IPS-18c (cell line): ENCODE measurements at regions not wholly inside any gene's neighbourhood (a gene's known extent, or its start where the extent isn't known, plus 50 kb on each side); places are given as distances from the start of the nearest gene placed in this dataset.
"Not testable (repeated sequence)": the region's sequence is repeated elsewhere in the genome, so short reads cannot be mapped to it uniquely, and the experiment has no call there.

Experiments
- H3K4me3 ChIP-seq: 2 replicates; pipeline ENCODE4 v1.7.0; 2013; ENCODE audit warnings: low read depth, mild to moderate bottlenecking, low read length, moderate library complexity; ENCODE audit not compliant: insufficient read depth
- H3K9me3 ChIP-seq: one replicate; pipeline ENCODE4 v1.6.1; 2013; ENCODE audit warnings: mild to moderate bottlenecking, low read length, moderate library complexity; ENCODE audit not compliant: control insufficient read depth, insufficient read depth

- Histone ChIP-seq H3K4me3 (no peak overlapping the region), H3K9me3 (no peaks in the 10 kb centered on the region)
Observed at GRCh38 chr1:232579958-232580941, 49.7 kb downstream of the SIPA1L2 start.

DNA sequence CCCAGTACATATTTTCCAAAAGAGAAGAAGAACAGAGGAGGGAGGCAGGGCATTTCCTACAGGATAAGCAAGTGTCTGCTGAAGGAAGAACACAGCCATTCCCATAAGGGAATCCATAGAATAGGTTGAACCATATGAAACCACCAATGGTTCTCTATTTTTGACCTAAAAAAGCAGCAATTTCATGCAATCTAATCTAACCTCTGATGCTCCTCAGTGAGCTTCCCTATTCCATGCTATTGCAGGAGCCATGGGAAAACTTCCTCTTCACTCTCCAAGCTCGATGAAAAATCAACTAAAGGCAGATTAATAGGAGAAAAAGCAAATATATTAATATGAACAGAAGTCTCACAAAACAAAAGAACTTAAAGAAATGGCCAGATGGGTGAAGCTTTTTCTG lies 50.5 kb downstream of the SIPA1L2 start:
- no peak overlapping the region for H3K4me3 ChIP-seq

DNA sequence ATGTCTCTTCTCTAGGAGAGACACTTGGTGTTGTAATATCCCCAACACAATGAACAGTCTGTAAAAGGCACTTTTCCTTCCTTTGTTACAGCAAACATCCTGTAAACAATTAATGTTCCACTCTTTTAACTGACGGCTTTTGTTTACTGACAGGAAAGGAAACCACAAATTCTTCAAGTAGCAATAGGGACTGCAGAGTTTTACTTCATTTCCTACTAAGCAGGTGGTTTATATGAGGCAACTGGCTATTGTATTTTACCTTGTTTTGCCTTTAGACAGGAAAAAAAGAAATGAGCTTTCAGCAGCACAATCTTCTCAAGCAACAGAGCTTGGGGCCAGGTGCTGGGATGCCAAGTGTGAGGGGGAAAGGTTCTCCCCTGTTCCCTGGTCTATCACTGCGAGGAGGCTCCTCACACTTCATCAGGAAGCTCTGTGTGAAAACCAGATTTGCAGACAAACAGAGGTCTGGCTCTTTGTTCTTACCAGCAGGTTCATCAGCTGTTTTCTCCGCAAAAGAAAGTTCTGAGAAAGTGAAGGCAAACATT lies 51.2 kb downstream of the SIPA1L2 start:
- Histone ChIP-seq H3K9me3 (no peaks in the 10 kb centered on the region), H3K4me3 (no peak overlapping the region)

More for the DNA sequence above, 50.5 kb downstream of the SIPA1L2 start:
- H3K9me3 ChIP-seq: no peaks in the 10 kb centered on the region

- no peaks in the 10 kb centered on the region for H3K9me3 ChIP-seq
- H3K4me3 ChIP-seq: no peak overlapping the region
Observed at GRCh38 chr1:232577772-232578171, 52.2 kb downstream of the SIPA1L2 start.

DNA sequence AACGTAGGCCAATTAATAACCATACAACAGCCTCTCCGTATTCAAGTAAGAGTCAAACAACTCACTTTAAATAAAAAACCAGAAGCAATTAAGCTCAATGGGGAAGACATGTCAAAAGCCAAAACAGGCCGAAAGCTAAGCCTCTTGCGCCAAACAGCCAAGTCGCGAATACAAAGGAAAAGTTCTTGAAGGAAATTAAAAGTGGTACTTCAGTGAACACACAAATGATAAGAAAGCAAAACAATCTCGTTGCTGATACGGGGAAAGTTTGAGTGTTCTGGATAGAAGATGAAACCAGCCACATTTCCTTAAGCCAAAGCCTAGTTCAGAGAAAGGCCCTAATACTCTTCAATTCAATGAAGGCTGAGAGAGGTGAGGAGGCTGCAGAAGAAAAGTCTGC lies 53.4 kb downstream of the SIPA1L2 start:
- H3K9me3 ChIP-seq: no peaks in the 10 kb centered on the region

DNA sequence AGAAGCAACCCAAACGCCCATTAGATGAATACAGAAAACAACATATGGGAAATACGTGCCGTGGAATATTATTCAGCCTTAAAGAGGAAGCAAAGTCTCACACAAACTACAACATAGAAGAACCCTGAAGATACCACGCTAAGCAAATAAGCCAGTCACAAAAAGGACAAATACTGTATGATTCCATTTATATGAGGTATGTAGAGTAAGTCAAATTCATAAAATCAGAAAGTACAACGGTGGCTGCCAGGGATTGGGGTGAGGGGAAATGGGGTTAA lies 54.2 kb downstream of the SIPA1L2 start:
- Histone ChIP-seq H3K4me3 (no peak overlapping the region), H3K9me3 (no peaks in the 10 kb centered on the region)

More for the DNA sequence above, 53.4 kb downstream of the SIPA1L2 start:
- H3K4me3 ChIP-seq: no peak overlapping the region

- H3K9me3 ChIP-seq: no peaks in the 10 kb centered on the region
- no peak overlapping the region for H3K4me3 ChIP-seq
Observed at GRCh38 chr1:232574889-232575762, 54.8 kb downstream of the SIPA1L2 start.

- no peak overlapping the region for H3K4me3 ChIP-seq
- H3K9me3 ChIP-seq: no peaks in the 10 kb centered on the region
Observed at GRCh38 chr1:232574077-232574476, 55.9 kb downstream of the SIPA1L2 start.

GRCh38 chr1:232571523-232571922 lies 58.4 kb downstream of the SIPA1L2 start:
- Histone ChIP-seq H3K4me3 (no peak overlapping the region), H3K9me3 (no peaks in the 10 kb centered on the region)

DNA sequence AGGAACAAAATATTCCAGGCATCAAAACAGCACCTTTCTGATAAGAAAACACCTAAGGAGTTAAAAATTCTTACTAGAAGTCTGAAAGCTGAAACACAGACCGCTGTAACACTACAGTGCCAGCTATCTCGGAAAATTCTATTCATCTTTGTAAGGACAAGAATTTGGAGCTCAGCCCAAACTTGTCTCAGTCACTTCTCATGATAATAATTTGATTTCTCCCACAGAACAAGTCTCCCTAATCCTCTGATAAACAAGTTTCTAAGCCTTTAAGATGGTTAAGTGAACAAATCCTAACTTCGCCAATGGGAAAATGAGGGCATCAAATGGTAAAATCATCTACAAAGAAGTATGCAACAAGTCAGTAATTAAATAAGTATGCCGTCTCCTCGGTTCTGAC lies 59.9 kb downstream of the SIPA1L2 start:
- Histone ChIP-seq H3K9me3 (no peaks in the 10 kb centered on the region), H3K4me3 (no peak overlapping the region)

DNA sequence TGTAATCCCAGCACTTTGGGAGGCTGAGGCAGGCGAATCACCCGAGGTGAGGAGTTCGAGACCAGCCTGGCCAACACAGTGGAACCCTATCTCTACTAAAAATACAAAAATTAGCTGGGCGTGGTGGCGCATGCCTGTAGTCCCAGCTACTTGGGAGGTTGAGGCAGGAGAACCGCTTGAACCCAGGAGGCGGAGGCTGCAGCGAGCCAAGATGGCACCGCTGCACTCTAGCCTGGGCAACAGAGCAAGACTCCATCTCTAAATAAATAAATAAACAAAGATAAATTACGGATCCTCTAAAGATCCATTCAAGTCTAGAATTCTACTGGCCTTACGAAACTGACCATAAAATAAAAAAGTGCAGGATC lies 60.4 kb downstream of the SIPA1L2 start:
- H3K4me3 ChIP-seq, H3K9me3 ChIP-seq: not testable (repeated sequence)

- Histone ChIP-seq H3K9me3 (no peaks in the 10 kb centered on the region), H3K4me3 (no peak overlapping the region)
Observed at GRCh38 chr1:232568906-232569553, 60.9 kb downstream of the SIPA1L2 start.

- H3K4me3 ChIP-seq: no peak overlapping the region
- H3K9me3 ChIP-seq: no peaks in the 10 kb centered on the region
Observed at GRCh38 chr1:232568331-232568852, 61.5 kb downstream of the SIPA1L2 start.

DNA sequence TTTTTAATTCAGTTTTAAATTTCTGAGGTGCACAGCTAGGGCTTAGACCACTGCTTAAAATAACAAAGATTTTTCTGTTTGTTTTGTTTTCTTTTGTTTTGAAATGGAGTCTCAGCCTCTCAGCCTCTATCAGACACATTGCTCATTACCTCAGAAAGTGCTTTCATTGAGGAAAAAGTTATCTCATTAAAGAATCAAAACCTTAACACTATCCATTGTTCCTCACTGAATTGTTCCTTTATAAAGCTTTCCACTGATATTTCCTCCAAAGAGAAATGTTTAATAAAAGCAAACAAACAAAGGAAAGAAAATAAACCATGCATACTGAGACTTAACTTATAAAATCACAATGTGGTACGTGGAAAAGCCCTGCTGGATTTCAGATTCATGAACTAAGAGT lies 63.8 kb downstream of the SIPA1L2 start:
- no peaks in the 10 kb centered on the region for H3K9me3 ChIP-seq

DNA sequence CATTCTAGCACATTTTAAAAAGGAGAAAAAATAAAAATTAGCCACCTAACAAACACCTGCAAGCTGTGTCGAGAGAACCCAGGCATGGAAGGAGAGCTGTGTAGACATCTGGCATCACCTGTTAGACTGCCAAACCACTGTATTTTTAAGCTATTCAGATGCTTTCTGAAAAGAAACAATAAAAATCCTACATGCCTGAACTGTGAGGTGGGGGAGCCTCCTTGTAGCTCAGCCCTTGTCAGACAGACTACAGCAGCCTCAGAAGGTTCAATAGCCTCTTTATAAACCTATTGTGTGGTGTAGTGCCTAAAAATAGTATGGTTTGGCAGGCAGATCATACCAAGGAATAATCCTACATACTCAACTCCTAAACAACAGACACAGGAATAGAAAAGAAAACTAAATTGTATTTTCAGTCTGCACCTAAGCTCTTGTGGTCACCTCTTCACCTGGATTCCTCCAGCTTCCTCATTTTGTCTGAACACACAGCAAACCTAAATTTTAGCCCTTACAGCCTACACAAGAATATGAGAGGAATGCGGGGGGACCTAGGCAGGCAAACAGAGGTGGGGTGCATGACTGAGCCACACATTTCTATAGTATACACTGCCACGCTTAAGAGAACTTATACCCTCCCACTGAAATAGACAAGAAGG lies 67.0 kb downstream of the SIPA1L2 start:
- no peaks in the 10 kb centered on the region for H3K9me3 ChIP-seq
- no peak overlapping the region for H3K4me3 ChIP-seq

More for the DNA sequence above, 63.8 kb downstream of the SIPA1L2 start:
- no peak overlapping the region for H3K4me3 ChIP-seq

GRCh38 chr1:232561381-232561780 lies 68.6 kb downstream of the SIPA1L2 start:
- Histone ChIP-seq H3K9me3 (no peaks in the 10 kb centered on the region), H3K4me3 (no peak overlapping the region)

DNA sequence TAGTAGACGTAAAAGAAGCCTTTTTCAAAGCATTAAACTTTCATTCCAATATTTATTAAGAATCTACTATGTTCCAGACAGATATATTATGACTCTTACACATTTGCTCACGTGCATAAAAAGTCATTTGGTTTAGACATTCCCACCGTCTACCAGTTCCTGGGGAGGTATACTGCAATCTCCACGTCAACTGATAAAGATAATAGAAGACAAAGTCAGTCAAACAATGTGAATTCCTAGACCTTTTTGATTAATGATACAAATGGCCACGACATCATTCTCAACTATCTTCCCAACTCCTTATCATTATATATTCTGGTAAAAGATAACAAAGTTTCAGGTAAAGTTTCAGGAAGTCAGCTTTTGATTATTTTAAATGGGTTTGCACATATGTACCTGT lies 69.0 kb downstream of the SIPA1L2 start:
- H3K4me3 ChIP-seq: no peak overlapping the region
- H3K9me3 ChIP-seq: no peaks in the 10 kb centered on the region
